ENCODE measurements at regions not wholly inside any gene's neighbourhood (a gene's known extent, or its start where the extent isn't known, plus 50 kb on each side); places are given as distances from the start of the nearest gene placed in this dataset.

DNA sequence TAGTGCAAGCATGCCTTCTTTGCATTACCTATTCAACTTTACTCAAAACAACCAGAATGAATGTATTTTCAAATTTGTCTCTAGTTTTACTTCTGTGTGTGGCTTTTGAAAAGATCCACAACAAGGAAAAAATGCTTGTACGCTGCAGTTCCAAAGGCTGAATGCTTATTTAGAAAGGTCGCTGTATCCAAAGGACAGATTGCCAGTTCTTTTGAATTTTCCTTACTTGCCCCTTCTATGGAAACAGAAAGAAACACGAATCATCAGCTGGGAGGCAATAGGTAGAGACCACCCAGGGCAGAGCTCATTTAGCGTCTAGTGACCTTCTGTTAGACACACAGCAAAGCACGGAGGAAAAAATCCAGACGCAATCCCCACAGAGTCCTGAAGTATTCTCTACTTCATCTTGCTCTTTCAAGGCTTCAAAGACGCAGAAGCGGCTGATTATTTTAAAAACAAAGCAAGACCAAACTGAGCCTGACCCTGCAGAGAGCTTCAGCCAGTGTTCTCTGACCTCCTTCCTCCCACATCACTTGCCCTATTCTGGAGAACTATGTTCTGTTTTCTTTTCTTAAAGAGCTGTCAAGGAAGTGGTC, 674.6 kb upstream of the SGCG start:
- intact Hi-C loops (cut with DNase I) = no loop called here
- no peak for ATAC-seq (ENCODE audit: poor library complexity)
- DNase-seq = no peak

DNA sequence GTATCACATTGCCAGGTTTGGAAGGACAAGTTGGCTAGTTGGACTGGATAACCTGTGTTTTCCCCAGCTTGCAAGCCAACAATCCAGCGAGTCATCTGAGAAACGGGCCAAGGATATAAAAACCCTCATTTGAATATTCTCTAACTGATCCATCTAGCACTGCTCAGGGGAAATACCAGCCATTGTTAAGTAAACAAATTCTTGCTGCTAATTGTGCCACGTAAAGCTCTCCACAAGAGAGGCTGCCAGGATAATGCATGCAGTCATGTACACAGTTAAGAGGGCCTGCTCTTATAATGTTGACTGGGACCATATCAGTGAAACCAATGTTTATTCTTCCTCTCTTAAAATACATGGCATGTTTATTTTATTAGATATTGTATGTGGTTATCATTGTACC, 663.2 kb upstream of the SGCG start:
- intact Hi-C loops (cut with DNase I) = no loop called here
- ATAC-seq (ENCODE audit: poor library complexity) (no peak), DNase-seq (no peak)

DNA sequence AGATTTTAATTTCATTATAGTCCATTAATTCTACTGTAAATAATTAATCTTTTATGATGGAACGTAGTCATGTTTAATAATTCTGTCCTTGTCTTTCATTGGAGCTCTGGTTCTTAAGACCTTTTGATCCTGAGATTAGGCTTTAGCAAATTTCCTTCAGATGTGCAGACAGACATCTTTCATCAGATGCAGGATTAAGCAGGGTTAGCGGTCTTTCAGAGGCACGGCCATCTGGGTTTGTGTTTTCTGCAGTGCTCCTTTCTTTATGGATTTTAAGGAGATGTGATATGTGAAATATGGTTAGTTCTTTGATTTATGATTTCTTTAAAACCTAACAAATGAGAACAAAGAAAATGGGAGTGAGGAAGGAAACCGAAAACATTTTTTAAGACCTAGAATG, 643.9 kb upstream of the SGCG start:
- intact Hi-C loops (cut with DNase I) = no loop called here
- ATAC-seq (ENCODE audit: poor library complexity) (no peak), DNase-seq (no peak)

DNA sequence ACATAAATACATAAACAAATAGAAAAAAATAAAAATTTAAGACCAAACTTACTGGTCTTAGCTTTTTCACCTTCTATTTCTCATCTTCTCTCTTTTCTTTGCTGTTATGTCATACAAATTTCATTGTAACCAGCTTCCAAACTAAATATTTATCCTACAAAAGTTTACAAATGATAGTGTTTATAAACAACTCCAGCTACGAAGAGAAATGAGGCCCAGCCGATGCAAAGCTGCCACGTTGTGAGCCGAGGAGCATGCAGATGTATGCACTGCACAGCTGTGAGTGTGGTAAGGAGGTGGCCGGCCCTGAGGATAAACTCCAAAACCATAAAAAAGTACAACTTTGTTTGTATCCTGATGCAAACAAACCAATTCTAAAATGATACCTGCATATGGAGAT, 642.4 kb upstream of the SGCG start:
- no peak for DNase-seq
- no peak for ATAC-seq (ENCODE audit: poor library complexity)
- intact Hi-C loops (cut with DNase I) = no loop called here

DNA sequence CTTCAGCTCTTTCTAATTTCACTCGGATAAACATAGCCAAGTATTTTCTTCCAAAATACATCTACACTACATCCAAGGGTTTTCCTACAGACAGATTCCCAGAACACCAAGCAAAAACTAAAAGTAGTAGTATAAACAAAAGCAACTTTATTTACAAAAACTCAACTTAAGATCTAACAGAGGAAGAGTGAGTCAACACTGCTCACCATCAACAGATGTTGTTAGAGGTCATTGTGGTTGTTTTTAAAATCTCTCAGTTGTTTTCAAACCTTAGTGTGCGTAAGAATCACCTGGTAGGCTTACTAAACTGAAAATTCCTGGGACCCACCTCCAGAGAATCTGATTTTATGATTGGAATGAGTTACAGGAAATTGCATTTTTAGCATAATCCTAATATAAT, 631.7 kb upstream of the SGCG start:
- ATAC-seq (ENCODE audit: poor library complexity) (no peak), DNase-seq (no peak)
- intact Hi-C loops (cut with DNase I) = no loop called here

DNA sequence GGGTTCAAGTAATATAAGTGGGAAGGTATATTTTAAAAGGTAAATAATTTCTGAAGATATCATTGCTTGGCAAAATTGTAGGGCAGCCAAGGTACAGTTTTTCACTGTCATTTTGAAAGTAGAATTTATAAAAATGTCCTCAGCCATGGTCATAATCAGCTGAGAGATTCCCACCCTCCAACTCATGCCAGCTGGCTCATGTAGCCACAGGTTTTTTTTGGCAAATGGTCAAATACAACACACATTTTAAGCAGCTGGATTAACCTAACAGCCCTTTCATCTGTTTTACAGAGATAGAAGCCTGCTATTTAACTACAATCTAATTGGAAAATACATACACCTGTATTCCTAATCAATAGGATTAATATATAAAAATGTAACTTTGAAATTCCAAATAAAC, 619.2 kb upstream of the SGCG start:
- no peak for DNase-seq
- intact Hi-C loops (cut with DNase I) = no loop called here
- no peak for ATAC-seq (ENCODE audit: poor library complexity)

DNA sequence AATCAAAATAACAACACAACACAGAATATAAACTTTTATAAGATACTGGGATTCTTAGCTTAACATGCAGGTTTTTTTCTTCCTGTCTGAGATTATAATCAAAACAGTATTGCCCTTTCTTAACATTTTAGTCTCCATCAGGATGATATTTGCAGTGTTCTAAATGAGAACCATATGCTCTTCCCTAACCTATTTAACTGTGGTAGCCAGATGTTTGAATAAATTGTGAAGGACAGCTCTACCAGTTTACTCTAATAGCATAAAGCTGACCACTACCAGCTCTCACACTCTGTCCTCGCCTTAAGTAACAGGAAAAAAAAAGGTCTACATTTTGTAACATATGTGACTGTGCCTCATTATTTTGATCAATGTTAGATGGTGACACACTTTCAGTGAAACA, 618.7 kb upstream of the SGCG start:
- no peak for ATAC-seq (ENCODE audit: poor library complexity)
- intact Hi-C loops (cut with DNase I) = no loop called here

DNA sequence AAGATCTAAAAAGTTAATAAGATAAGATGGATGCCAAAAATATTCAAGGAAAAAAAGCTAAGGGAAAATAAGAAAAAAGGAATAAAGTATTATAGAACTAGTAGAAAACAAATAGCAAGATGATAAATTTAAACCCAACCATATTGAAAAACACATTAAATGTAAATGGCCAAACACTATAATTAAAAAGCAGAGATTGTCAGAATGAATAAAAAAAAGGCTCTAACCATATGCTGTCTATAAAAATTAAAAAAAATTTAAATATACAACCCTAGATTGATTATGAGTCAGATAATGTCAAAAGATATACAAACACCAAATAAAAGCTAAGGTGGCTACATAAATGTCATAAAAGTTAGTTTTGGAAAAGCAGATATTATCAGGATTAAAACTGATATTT, 617.5 kb upstream of the SGCG start:
- no peak for DNase-seq
- no peak for ATAC-seq (ENCODE audit: poor library complexity)
- intact Hi-C loops (cut with DNase I) = no loop called here

More for the DNA sequence above, 618.7 kb upstream of the SGCG start:
- DNase-seq = no peak

DNA sequence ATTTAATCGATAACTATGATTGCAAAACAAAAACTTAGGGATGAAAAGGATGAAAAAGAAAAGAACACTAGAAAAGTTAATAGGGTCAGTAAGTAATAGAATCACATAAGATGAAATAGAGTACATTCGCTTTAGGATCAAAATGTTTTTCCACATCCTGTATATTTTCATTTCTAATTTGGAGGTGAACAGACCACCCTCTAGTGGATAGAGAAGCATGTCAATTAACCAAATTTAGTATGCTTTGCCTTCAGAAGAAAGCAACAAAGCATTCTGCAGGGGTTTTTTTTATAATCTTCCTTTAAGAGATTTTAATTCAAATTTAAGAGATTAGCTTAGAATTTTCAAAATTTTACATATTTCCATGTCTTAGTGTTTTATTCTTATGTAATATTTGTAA, 611.0 kb upstream of the SGCG start:
- ATAC-seq (ENCODE audit: poor library complexity) (no peak), DNase-seq (no peak)
- intact Hi-C loops (cut with DNase I) = no loop called here

DNA sequence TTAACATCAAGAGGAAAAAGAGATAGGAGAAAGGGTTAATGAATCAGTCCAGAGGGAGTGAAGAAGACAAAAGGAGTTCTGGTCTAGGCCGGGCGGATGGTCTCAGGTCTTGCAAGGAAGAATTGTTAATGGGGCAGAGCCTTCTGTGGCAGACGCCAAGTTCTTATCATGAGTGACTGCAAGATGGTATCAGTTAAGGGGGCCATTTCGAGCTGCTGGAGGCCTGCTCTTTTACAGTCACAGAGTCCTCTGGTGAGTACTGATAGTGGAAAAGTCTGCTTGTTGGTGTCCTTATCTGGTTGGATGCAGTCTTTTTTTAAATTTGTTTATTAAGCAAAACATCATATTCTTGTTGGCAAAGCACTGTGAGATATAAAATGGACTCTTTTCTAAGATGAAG, 590.9 kb upstream of the SGCG start:
- DNase-seq (no peak), ATAC-seq (ENCODE audit: poor library complexity) (no peak)
- intact Hi-C loops (cut with DNase I) = no loop called here

DNA sequence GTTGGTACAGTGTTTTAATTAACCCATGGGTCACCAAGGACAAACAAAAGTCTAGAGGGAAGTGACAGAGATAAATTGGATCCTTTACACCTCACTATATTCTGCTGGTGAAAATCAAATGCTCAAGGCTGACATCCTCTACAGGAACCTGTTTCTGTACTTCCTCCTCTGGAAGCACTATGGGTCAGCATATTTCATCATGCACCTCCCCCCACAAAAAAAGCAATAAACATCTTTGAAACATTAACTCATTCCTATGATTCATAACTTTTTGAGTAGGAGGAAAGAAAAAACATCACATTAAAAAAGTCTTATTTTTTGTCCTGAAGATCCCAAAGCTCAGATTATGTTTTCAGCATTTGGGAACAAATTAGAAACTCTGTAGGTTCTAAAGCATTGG, 588.3 kb upstream of the SGCG start:
- ATAC-seq (ENCODE audit: poor library complexity) (no peak), DNase-seq (no peak)
- intact Hi-C loops (cut with DNase I) = no loop called here

DNA sequence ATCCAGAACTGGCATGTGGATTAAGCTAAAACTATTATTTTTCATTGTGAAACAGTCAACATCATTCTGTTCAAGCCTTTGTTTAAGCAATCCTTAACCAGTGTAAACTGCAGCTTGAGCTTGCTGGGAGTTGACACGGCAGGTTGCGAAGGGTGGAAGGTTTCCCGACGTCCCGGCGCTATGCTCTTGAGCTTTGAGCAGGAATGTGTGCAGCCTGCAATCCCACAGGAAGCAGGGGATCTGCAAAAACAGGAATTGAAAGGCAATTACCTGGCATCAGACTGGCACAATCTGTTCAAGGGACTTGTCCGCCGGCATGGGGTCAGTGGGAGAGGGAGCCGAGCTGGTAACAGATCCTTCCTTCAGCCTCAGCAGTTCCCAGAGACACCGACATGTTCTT, 586.7 kb upstream of the SGCG start:
- DNase-seq = no peak
- ATAC-seq (ENCODE audit: poor library complexity) = no peak
- intact Hi-C loops (cut with DNase I) = no loop called here

DNA sequence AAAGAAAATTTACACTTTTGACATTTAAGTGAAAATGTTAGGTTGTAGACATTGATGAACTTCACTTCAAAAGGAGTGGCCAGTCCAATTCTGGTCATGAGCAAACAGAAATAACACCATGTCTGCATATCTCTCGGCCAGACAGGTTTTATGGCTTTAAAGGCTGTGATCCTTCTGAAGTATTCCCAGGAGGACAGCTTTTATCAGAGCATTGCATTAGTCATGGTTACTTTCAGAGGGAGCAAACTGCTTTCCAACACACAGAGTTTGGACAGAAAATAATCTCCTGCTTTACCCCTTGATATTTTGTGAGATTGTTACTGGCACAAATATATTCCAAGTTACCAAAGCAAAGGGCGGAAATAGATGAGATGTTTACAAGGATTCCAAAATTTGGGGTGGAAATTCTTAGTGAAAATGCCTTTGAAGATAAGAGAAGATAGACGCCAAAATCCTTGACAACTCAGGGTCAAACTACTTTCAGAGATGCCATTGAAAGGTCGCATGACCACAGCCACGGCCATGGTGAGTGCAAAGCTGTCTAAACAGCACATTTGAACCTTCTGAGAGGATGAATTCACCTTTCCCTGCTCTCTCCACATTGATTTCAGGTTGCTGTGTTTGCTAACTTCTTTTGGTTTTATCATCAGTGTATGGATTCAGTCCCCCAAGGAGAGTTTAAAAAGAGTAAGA, 584.5 kb upstream of the SGCG start:
- DNase-seq (no peak), ATAC-seq (ENCODE audit: poor library complexity) (peak; percentile 15)
- intact Hi-C loops (cut with DNase I) = no loop called here

DNA sequence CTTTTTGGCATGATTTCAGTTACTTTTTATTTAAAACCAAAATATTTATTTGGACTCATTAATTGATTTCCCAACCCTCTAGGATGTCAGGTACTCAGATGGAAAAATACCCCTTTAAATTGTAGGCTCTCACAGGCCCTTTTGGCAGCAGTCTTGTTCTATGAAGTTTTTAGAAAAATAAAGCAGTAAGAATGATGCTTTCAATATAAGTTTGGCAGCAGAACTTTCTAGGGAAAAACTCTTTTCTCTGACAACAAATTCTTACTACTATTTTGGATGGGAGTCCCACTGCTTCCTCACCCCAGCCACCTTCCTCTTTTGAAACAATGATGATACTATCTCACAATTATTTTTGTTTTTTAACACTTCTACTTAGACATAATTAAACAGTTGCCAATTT, 581.6 kb upstream of the SGCG start:
- no peak for DNase-seq
- intact Hi-C loops (cut with DNase I) = no loop called here
- no peak for ATAC-seq (ENCODE audit: poor library complexity)

DNA sequence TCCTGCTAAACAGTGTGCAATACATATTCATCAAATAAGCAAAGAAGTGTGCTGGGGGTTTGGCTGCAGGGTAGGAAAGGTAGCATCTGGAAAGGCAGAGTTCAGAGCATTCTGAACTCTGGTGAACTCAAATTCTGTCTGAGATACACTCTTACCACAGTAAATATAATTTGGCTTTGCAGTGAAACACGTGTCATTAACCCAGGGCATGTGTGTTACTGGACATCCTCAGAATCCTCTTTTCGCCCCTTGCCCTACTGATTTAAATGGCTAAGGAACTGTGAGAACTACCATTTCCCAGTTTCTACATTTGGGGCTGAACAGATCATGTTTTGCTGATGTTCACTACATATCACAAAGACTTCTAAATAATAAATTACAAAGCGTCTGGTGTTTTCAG, 562.8 kb upstream of the SGCG start:
- ATAC-seq (ENCODE audit: poor library complexity) = no peak
- DNase-seq = no peak
- intact Hi-C loops (cut with DNase I) = no loop called here

DNA sequence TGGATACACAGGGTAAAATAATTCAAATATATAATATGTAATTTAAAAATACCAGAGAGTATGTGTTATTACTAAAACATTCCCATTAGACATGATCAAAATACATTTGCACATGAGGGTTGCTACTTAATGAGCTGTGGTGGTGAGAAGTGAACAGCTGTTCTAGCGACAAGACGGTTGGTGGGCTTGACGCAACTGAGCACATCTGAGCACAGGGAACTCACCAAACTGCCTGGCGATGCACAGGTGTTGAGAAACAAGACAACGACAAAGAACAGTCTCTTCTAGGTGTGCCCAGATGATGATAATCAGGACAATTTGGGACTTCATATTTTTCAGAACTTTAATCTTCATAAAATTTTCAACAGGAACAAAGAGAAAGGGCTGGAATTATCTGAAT, 555.1 kb upstream of the SGCG start:
- no peak for ATAC-seq (ENCODE audit: poor library complexity)
- DNase-seq = no peak
- intact Hi-C loops (cut with DNase I) = no loop called here

DNA sequence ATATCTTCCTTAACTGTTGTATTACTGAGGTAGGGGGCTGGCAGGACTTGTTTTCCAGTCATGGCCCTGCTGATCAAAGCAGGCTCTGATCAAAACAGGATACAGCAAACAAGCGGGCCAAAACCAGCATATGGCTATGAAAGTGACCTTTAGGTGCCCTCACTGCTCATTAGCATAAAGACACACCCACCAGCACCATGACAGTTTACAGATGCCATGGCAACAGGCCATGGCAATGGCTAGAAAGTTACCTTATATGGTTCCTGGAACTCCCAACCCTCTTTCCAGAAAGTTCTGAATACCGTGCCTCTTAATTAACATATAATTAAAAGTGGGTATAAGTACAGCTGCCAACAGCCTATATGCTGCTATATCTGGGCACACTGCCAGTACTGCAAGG, 551.4 kb upstream of the SGCG start:
- no peak for ATAC-seq (ENCODE audit: poor library complexity)
- intact Hi-C loops (cut with DNase I) = no loop called here
- no peak for DNase-seq

DNA sequence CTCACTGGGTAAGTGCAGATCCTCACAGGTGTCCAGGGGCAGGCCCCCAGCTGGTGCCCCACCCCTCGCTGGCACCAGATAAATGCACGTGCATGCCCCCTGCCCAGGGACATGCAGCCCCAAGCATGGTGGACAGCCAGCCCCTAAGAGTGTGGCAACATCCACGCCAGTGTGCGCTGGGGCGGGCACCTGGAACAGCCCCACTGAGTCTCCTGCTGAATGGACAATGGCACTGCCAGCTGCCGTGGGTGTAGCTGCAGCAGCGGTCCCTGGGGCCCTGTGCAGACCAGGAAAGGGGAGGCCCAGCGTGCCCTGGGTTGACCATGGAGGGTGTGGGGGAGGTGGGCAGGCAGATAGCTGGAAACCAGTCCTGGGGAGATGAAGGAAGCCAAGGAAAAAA, 538.7 kb upstream of the SGCG start:
- ATAC-seq (ENCODE audit: poor library complexity) (no peak), DNase-seq (no peak)
- intact Hi-C loops (cut with DNase I) = no loop called here

DNA sequence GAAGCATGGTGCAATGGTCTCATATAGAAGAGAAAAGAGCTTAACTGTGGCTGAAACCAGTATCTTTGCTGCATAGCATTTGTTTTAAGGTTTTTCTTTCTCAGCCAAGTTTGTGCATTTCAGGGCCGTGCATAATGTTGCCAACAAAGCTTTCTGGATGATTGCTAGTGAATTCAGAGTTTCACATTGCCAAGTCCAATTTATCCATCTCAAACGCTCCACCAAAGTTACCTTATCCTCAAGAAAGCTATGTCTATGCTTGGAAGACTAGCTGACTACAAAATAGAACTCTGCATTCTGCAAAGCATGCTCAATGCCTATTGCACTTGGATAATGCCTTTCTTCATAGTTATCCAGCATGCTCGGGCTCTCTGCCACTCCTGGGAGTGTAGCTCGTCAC, 535.8 kb upstream of the SGCG start:
- intact Hi-C loops (cut with DNase I) = no loop called here
- ATAC-seq (ENCODE audit: poor library complexity) = no peak
- no peak for DNase-seq

DNA sequence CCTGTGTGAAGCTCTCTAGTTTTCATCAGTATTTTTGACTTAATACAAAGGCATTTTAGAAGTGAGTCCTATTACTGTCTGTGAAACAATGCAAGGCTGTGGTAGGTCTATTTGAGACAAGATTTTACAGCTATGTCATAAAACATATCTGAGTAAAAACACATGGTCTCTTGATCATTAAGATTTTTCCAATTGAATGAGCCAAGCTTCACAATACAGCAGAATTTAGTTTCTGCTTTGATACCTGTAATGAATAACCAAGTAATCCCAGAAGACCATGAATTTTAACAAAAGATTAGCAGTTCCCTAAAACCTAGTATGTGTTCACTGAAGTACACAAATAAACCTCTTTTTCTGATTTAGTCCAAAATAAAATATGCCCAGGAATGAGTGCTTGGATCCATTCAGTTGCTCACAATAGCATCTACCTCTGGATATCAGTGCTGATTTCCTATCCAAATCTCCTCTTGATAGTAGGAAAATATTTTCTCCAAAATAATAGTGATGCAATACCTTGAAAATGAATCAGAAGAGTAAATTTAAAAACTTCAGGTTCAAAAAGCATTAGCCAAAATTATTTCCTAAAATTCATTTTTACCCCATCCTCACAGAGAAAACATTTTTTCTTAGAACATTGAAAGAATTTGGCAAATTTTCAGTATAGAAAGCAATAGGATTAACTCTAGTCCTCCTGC, 533.5 kb upstream of the SGCG start:
- ATAC-seq (ENCODE audit: poor library complexity) = no peak
- intact Hi-C loops (cut with DNase I) = no loop called here

More for the DNA sequence above, 533.5 kb upstream of the SGCG start:
- DNase-seq = no peak
